ENCODE measurements at regions not wholly inside any gene's neighbourhood (a gene's known extent, or its start where the extent isn't known, plus 50 kb on each side); places are given as distances from the start of the nearest gene placed in this dataset.
"Not testable (repeated sequence)": the region's sequence is repeated elsewhere in the genome, so short reads cannot be mapped to it uniquely, and the experiment has no call there.

GRCh38 chr7:54129035-54129434 is 413.1 kb upstream of the VSTM2A start:
- no peak for DNase-seq

GRCh38 chr7:54141576-54141975 is 400.6 kb upstream of the VSTM2A start:
- no peak for DNase-seq

- DNase-seq = no peak
These were observed 396.5 kb upstream of the VSTM2A start for GRCh38 chr7:54145716-54146115.

- no peak for DNase-seq
These were observed 388.7 kb upstream of the VSTM2A start for GRCh38 chr7:54153462-54153861.

GRCh38 chr7:54159088-54159487 is 383.1 kb upstream of the VSTM2A start:
- no peak for DNase-seq

- DNase-seq = no peak
These were observed 380.6 kb upstream of the VSTM2A start for GRCh38 chr7:54161621-54162020.

- no peak for DNase-seq
These were observed 375.8 kb upstream of the VSTM2A start for GRCh38 chr7:54166419-54166818.

GRCh38 chr7:54179321-54180029 is 362.7 kb upstream of the VSTM2A start:
- DNase-seq = no peak

- DNase-seq = no peak
These were observed 361.4 kb upstream of the VSTM2A start for GRCh38 chr7:54180796-54181195.

- no peak for DNase-seq
These were observed 359.1 kb upstream of the VSTM2A start for GRCh38 chr7:54183055-54183454.

- no peak for DNase-seq
These were observed 355.8 kb upstream of the VSTM2A start for GRCh38 chr7:54186336-54186735.

- no peak for DNase-seq
These were observed 354.1 kb upstream of the VSTM2A start for GRCh38 chr7:54187886-54188685.

- no peak for DNase-seq
These were observed 353.3 kb upstream of the VSTM2A start for GRCh38 chr7:54188843-54189242.

GRCh38 chr7:54189330-54189729 is 352.8 kb upstream of the VSTM2A start:
- DNase-seq = no peak

GRCh38 chr7:54201501-54201900 is 340.7 kb upstream of the VSTM2A start:
- no peak for DNase-seq

- DNase-seq = no peak
These were observed 326.8 kb upstream of the VSTM2A start for GRCh38 chr7:54215424-54215823.

GRCh38 chr7:54226030-54226429 is 316.1 kb upstream of the VSTM2A start:
- DNase-seq = not testable (repeated sequence)

- no peak for DNase-seq
These were observed 299.4 kb upstream of the VSTM2A start for GRCh38 chr7:54242776-54243175.

GRCh38 chr7:54245020-54245419 is 297.2 kb upstream of the VSTM2A start:
- DNase-seq = no peak

GRCh38 chr7:54249686-54250085 is 292.5 kb upstream of the VSTM2A start:
- no peak for DNase-seq

- DNase-seq = no peak
These were observed 289.7 kb upstream of the VSTM2A start for GRCh38 chr7:54252256-54253035.

GRCh38 chr7:54253036-54253373 is 289.2 kb upstream of the VSTM2A start:
- DNase-seq = no peak

GRCh38 chr7:54255242-54255641 is 286.9 kb upstream of the VSTM2A start:
- no peak for DNase-seq
